ENCODE measurements at regions not wholly inside any gene's neighbourhood (a gene's known extent, or its start where the extent isn't known, plus 50 kb on each side); places are given as distances from the start of the nearest gene placed in this dataset.
A peak's percentile ranks its signal among the peaks of the same experiment; 100 is the strongest.
"Not testable (repeated sequence)": the region's sequence is repeated elsewhere in the genome, so short reads cannot be mapped to it uniquely, and the experiment has no call there.

DNA sequence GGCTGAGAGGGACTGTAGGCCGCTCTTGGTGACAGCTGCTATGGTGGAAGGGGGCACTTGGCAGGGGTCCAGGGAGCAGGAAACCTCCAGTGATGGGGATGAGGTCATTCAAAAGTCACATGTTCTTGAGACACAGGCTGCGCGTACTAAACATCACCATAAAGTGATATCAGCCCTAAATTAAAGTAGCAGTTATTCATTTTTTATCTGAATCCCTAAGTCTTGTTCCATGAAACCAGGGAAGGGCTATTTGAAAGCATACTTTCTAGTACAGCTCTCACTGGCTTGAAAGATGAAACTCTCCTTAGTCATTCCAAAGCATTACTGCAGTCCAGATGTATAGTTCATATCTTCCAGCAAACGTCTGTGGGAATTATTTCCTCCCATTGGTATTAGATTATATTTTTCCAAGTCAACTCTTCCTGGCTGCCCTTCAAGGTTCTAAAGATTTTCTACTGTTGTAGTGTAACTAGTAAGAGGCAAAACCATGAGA lies 373.1 kb downstream of the CD109 start:
- DNase-seq (ENCODE audit: low read depth, low spot score): no peak
- no peak overlapping the region for H3K4me3 ChIP-seq (ENCODE audit: low read length)

DNA sequence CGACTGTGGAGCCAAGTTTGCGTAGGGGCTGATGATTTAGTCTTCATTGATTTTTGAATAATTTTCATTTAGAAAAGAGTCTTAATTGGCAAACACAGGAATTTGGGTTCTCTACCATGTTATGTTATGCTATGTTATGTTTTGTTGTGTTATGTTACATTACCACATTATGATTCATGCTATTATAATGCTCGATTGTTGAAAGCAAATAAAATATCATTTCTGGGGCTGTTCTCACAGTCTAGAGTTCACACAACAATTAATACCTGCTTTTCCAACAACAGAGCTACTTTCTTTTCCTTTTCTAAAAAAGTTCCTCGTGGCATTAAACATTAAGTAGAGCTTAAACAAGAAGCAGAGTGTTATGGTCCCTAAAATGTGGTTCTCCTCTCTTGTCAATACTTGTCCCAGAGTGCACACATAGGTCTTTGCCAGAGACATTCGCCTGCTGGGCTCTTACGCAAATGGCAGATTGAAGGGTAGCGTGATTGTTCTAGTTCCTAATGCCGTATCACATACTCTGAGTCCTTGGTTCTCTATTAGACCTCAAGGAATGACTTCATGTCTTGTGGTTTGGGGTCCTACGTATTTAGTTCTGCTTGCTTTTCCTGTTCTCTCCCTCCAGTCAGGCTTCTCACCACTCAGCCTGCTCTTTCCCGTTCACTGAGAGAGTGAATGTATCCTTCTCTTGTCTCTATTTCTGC lies 370.3 kb downstream of the CD109 start:
- DNase-seq (ENCODE audit: low read depth, low spot score): no peak
- H3K4me3 ChIP-seq (ENCODE audit: low read length): no peak overlapping the region

DNA sequence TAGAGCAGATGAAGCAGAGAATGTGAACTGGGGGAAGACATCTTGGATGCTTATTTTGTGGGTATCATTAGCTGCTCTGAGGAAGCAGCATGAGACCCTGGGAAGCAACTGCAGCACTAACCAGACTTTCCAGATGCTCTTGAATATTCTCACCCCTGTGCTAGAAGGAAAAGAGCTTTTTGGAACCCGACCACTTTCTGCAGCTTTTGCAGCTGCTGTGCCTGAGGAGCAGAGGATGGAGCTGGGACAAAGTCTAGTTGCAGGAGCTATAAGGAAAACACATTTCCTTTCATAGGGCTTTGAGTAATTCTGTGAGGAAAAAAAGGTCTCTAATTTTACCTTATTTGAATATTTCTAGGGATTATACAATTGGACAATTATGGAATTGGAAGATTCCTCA lies 369.7 kb downstream of the CD109 start:
- H3K4me3 ChIP-seq (ENCODE audit: low read length): no peak overlapping the region
- no peak for DNase-seq (ENCODE audit: low read depth, low spot score)

DNA sequence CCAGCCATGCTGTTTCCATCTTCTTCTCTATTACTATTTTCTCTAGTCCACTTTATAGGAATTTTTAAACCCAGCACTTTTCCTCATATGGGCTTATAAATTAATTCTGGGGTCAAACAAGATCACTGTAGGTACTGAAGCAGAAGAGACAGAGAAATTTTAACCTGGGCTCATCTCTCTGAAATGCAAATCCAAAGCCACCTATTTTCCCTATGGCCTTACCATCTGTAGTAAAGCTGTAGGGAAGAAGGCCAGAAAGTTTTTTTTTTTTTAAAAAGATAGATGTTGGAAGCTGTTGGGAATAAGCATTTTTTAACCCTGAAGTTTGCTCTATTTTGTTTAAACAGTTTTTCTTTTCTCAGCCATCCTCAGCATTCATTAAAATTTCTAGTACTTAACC lies 367.4 kb downstream of the CD109 start:
- DNase-seq (ENCODE audit: low read depth, low spot score): no peak
- H3K4me3 ChIP-seq (ENCODE audit: low read length): no peak overlapping the region

DNA sequence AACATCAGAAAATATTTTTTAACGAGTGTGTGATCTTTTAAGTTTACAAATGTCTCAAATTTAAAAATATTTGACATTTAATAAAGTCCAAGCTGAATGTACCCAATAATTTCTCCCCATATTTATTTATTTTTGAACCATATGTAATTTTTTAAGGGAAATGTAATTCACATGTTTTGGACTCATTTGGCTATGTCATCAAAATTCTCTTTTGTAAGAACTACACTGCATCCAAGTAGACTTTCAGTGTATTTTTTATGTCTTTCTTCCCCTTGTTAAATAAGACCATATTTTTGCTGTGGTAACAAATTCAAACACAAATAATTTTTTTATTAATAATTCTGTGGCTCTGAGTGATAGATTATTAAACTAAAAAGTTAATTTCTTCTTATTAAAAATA lies 365.2 kb downstream of the CD109 start:
- H3K4me3 ChIP-seq (ENCODE audit: low read length): no peak overlapping the region
- DNase-seq (ENCODE audit: low read depth, low spot score): no peak

DNA sequence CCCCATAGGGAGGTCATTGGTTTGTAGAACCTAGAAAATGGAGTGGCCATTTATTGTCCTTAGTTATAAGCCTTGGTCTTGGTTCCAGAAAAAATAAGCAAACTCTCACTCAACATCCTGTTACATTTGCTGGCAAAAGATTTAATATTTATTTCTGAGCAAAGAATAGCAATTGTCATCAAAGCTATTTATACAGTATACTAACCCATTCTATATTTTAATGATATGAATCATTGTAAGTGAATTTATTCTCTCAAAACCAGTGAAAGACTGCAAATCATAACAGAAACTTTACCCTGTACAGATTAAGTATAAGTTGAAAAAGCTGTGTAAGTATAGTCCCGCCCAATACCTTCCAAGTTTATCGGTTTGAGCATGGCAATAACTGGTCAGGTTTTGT lies 364.4 kb downstream of the CD109 start:
- no peak overlapping the region for H3K4me3 ChIP-seq (ENCODE audit: low read length)
- no peak for DNase-seq (ENCODE audit: low read depth, low spot score)

DNA sequence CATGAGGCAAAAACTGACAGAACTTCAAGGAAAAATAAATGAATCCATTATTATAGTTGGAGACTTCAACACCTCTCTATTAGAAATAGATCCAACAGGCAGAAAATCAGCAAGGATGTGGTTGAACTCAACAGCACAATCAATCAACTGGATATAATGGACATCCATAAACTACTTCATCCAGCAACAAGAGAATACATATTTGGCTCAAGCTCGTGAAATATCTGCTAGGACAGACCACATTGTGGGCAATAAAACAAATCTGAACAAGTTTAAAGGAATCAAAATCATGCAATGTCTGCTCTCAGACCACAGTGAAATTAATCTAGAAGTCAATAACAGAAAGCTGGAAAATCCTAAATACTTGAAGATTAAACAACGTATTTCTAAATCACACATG lies 362.6 kb downstream of the CD109 start:
- H3K4me3 ChIP-seq (ENCODE audit: low read length): no peak overlapping the region
- DNase-seq (ENCODE audit: low read depth, low spot score): no peak

DNA sequence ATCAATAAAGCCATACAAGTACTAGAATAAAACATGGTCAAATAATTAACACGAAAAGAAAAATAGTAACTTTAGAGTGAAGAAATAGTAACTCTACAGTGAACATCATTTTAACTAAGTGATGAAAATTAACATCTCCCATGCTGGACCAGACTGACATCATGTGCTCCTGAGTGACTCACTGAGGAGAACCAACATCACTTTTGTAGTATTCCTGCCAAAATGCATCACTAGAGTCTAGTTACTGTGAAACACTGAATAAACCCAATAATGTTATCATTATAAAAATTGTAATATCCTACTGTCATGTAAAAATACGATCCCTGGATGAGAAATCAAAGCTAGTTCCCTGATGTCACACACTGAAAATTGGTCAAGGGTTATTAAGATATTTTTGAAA lies 361.3 kb downstream of the CD109 start:
- no peak for DNase-seq (ENCODE audit: low read depth, low spot score)
- H3K4me3 ChIP-seq (ENCODE audit: low read length): no peak overlapping the region

DNA sequence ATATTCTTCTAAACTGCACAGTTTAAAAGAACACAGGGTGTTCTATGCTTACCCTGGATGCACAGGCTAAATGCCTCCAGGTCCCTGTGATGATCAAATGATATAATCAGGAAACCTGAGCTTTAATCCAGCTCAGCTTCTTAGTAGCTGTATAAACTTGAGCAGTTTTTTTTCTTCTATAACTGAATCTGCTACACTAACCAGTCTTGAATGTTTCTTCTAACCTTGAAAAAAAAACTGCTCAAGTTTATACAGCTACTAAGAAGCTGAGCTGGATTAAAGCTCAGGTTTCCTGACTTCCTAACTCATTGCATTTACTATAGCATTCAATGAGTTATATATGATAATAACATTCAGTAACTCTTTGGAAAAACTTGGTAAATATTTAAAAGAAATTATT lies 358.2 kb downstream of the CD109 start:
- H3K4me3 ChIP-seq (ENCODE audit: low read length): no peak overlapping the region
- DNase-seq (ENCODE audit: low read depth, low spot score): no peak

DNA sequence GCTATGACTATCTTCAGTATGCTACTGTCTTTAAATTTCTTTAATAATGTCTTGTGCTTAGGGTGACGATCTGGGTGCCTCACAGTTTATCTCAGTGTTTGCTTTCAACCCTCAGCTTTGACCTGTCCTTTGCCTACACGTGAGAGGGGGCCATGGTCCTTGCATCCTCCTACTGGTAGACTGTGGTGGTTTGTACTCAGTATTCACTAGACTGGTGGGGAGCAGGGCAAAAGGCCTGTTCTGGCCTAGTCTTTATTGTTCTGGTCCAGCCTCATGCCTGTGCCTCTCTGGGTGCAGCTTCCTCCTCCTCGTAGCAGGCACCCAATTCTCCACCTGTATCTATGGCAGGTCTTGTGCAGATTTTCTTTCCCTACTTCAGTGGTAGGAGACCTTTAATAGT lies 354.9 kb downstream of the CD109 start:
- DNase-seq (ENCODE audit: low read depth, low spot score): no peak
- H3K4me3 ChIP-seq (ENCODE audit: low read length): no peak overlapping the region

DNA sequence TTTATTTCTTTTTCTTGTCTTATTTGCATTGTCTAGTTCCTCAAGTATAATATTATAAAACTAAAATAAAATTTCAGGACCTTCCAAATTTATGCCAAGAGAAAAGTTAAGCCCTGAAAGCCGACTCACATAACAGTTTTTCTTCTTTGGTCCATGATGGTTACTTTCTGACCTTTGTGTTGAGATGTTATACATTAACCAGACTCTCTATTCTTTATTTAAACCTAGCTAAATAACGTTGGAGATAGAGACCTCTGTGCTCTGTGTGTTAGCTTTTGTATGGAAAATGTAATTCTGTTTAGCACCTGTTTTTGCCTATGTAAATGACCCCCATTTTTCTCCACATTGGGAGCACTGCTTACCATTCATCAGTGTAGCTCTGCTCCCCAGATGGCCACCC lies 352.4 kb downstream of the CD109 start:
- H3K4me3 ChIP-seq (ENCODE audit: low read length): no peak overlapping the region
- DNase-seq (ENCODE audit: low read depth, low spot score): no peak

DNA sequence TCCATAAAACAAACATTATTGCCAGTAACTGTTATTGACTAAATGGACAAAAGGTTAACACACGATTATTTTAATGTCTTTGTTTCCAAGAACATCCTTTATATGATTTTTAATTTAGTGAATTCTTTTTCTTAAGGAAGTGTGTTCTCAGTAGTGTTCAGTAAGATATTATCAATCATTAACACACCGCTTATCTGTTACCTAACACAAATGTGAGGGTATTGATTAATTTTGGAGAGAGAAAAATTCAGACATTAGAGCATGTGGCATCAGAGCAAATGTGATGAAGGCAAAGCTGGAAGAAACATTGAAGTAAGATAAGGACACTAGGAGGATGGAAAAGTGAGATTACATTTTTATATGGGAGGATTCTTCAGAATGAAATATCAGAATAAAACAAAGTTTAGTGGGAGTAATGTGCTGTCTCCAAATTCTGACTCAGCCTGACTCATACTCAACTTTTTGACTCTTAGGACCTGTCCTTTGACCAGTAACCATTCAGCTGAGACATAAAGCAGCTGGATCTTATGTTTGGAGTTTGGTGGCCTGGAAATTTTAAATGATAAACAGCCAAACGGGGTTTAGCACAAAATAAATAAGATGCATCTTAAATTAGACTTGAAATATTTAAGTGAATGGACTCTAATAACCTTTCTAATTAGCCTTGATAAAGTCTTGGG lies 348.6 kb downstream of the CD109 start:
- DNase-seq (ENCODE audit: low read depth, low spot score): no peak
- no peak overlapping the region for H3K4me3 ChIP-seq (ENCODE audit: low read length)

DNA sequence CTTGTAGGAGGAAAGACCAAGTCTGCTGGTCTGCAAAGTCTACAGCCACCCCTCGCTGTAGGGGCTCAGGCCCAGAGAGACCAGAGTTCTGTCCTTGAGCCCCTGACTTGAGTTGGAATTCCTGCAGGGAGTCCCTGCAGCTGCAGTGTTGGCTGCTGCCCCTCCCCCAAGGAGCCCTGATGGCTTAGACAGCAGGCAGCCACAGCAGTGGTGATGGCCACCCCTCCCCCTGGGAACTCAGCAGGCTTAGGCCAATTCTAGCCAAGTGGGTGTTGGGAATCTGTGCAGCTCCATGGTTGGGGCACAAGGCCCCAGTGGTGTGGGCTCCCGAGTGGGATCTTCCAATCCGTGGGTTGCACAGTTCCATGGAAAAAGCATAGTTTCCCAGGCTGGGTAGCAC lies 345.4 kb downstream of the CD109 start:
- DNase-seq (ENCODE audit: low read depth, low spot score): no peak
- H3K4me3 ChIP-seq (ENCODE audit: low read length): no peak overlapping the region

DNA sequence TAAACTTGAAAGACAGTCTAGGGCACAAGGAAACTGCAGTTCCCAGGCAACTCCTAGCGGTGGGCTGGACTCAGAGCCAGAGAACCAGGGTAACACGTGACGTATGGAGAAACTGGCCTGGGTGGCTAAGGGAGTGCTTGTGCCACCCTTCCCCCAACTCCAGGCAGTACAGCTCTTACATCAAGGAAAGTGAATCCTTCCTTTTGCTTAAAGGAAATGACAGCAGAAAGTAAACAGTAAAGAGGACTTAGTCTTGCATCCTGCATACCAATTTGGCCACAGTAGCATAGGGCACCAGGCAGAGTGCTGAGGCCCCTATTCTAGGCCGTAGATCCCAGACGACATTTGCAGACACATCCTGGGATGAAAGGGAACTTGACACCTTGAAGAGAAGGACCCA lies 322.8 kb downstream of the CD109 start:
- H3K4me3 ChIP-seq (ENCODE audit: low read length): no peak overlapping the region
- DNase-seq (ENCODE audit: low read depth, low spot score): no peak

DNA sequence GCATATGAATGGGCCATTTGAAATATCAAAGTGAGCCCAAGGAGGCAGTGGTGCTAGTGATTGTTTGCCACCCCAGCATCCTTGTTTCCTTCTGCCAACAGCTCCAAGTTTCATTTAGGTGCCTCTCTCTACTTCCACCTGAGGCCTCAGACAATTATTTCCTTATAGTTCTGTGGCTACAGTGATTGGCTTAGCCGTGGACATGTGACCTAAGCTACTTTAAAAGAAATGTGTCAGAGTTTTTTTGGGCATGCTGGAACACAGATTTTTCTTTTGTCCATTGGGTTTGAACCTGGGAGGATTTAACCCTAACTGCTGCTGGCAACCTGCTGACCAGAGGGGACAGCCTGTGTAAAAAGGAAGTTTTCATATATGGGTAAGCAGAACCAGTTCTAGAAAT lies 319.4 kb downstream of the CD109 start:
- H3K4me3 ChIP-seq (ENCODE audit: low read length): no peak overlapping the region
- no peak for DNase-seq (ENCODE audit: low read depth, low spot score)

DNA sequence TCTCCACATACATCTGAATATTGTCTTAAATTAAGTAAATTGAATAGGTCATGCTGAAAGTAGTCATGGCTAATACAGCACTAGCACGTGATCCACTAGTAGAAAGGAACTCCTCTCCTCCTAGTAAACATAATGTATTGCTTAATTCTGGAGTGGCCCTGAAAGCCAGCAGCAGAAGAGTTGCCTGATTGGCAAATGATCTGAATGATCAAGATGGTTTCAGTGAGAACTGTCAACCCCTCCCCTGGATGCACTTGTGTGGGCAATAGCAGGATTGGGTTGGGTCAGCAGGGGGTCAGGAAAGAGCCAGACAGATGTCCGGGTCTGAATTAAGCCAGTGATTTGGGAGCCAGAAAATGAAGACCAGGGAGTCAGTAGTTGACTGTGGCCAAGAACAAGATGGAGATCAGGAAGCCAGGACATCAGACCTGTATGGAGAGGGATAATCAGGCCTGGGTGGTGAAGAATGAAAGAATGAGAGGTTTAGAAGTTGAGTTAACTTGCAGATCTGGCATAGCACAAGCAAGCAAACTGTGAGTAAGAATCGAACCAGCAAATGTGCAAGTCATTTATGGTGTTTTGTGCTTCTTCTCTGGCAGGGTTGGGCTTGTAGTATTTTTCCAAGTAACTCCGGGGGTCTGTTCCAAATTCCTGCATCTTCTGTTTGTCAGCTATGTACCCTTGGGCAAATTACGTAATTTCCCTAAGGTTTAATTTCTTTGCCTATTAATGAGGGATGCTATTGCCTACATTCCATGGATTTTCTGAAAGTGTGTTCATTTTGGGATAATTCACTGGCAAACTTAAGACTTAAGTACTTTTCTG lies 304.9 kb downstream of the CD109 start:
- no peak overlapping the region for H3K4me3 ChIP-seq (ENCODE audit: low read length)
- no peak for DNase-seq (ENCODE audit: low read depth, low spot score)

DNA sequence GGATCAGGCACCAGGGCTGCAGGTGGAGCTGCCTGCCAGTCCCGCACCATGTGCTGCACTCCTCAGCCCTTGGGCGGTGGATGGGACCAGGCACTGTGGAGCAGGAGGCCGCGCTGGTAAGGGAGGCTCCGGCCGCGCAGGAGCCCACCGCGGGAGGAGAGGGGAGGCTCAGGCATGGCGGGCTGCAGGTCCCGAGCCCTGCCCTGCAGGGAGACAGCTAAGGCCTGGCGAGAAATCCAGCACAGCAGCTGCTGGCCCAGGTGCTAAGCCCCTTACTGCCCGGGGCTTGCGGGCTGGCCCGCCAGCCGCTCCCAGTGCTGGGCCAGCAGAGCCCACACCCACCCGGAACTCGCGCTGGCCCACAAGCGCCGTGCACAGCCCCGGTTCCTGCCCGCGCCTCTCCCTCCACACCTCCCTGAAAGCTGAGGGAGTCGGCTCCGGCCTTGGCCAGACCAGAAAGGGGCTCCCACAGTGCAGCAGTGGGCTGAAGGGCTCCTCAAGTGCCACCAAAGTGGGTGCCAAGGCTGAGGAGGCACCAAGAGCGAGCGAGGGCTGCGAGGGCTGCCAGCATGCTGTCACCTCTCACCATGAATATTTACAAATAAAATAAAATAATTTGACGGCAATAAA lies 294.7 kb downstream of the CD109 start:
- H3K4me3 ChIP-seq (ENCODE audit: low read length); DNase-seq (ENCODE audit: low read depth, low spot score): not testable (repeated sequence)

DNA sequence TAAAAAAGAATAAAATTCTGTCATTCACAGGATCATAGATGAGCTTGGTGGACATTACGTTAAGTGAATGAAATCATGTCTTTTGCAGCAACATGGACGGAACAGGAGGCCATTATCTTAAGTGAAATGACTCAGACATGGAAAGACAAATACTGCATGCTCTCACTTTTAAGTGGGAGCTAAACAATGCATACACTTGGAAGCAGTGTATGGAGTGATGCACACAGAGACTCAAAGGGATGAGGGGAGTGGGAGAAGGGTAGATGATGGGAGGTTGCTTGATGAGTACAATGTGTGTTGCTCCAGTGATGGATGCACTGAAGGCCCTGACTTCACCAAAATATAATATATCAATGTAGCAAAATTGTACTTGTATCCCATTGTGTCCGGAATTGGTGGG lies 293.4 kb downstream of the CD109 start:
- DNase-seq (ENCODE audit: low read depth, low spot score): no peak
- no peak overlapping the region for H3K4me3 ChIP-seq (ENCODE audit: low read length)

DNA sequence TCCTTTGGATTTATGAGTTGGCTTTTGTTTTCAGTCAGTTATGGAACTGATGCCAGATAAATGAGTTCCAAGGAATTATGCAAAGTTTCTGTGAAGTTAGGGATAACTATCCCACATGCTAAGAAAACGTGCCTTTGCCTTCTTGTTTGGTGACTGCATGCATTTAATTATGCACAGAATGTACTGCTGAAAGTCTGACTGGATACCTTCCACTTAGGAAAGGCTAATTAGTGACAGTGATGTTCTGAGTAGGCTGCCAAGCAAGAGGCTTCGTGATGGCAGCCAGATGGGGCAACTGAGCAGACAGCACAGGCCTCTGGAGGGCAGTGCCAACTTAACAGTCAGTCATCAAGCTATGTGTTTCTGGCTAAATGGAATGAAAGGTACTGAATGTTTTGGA lies 289.9 kb downstream of the CD109 start:
- no peak overlapping the region for H3K4me3 ChIP-seq (ENCODE audit: low read length)
- peak; percentile 5 for DNase-seq (ENCODE audit: low read depth, low spot score)
